SK-N-MC (cell line): ENCODE measurements at regions not wholly inside any gene's neighbourhood (a gene's known extent, or its start where the extent isn't known, plus 50 kb on each side); places are given as distances from the start of the nearest gene placed in this dataset.

Source experiments
- DNase-seq: peaks from one replicate; pipeline ENCODE4 v3.0.0-alpha.2; 2011; ENCODE audit warnings: low read depth, low spot score
- H3K27ac ChIP-seq: fragments of 200-600 bp; sonication (generic); 2 replicates; pipeline ENCODE4 v1.5.1; 2016; ENCODE audit warnings: mixed run types
- H3K36me3 ChIP-seq: fragments of 200-600 bp; sonication (generic); 2 replicates; pipeline ENCODE4 v1.6.1; 2017; ENCODE audit warnings: antibody characterized with exemption, low read length, mixed read lengths; ENCODE audit not compliant: insufficient read depth
- H3K4me3 ChIP-seq: fragments of 200-600 bp; sonication (generic); 2 replicates; pipeline ENCODE4 v1.5.1; 2016
- H3K9ac ChIP-seq: fragments of 200-600 bp; sonication (generic); 2 replicates; pipeline ENCODE4 v1.8.0; 2017; ENCODE audit warnings: mixed run types, mixed read lengths; ENCODE audit not compliant: insufficient read length
- H3K9me3 ChIP-seq: fragments of 200-600 bp; sonication (generic); 2 replicates; pipeline ENCODE4 v1.6.1; 2017; ENCODE audit warnings: low read depth, mild to moderate bottlenecking, antibody characterized with exemption, low read length, moderate library complexity, mixed read lengths
- EZH2 ChIP-seq: fragments of 200-600 bp; sonication (generic); IDR thresholded peaks from one replicate; pipeline ENCODE4 v1.6.1; 2017; ENCODE audit warnings: antibody characterized with exemption
- FOXP2 ChIP-seq: optimal IDR thresholded peaks from 2 replicates; pipeline ENCODE3; 2011; ENCODE audit warnings: mild to moderate bottlenecking, moderate library complexity; ENCODE audit not compliant: insufficient read depth; ENCODE audit errors: extremely low read length, control extremely low read depth
- POLR2AphosphoS5 ChIP-seq: IDR thresholded peaks from 2 replicates; pipeline ENCODE4 v1.6.1; 2012; ENCODE audit warnings: mild to moderate bottlenecking, low read depth, low read length, borderline replicate concordance

DNA sequence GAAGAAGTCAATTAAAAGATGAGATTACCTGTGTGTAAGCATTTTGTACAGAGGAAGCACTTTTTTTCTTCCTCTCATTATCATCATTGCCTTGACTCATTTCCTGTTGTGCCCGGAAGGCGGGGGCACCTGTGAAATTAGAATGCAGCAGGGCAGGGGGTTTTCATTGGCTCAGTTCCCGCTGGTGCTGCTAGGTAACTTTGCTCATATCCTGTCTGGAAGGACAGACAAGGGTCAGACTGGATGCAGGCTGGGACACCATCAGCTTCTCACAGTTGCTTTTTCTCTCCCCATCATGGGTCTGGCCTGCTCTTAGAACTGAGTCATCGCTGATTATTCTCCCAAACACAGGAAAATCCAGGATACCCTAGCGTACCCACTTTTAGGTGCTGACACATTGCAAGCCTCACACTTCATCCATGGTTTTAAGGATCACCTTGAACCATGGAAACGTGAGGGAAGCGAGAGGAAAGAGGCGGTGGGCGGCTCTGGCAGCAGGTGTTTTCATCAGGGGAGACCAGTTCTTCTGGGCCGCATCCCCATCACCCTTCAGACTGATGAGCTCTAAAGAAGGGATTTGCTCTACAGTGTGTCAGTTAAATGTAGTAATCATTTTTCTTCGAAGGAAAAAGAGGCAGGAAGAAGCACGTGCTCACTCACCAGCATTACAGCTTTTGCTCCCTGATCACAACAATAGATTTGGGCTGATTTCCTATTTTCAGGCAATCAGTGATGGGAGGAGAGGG, 195.7 kb upstream of the SASH1 start:
- no peak for DNase-seq
- no peak overlapping the region for H3K9ac ChIP-seq
- H3K27ac ChIP-seq = no peak overlapping the region
- no peaks in the 10 kb centered on the region for H3K9me3 ChIP-seq
- TF ChIP-seq FOXP2 (no peak), POLR2AphosphoS5 (no peak), EZH2 (no peak)
- no peak overlapping the region for H3K4me3 ChIP-seq
- no peaks in the 10 kb centered on the region for H3K36me3 ChIP-seq

DNA sequence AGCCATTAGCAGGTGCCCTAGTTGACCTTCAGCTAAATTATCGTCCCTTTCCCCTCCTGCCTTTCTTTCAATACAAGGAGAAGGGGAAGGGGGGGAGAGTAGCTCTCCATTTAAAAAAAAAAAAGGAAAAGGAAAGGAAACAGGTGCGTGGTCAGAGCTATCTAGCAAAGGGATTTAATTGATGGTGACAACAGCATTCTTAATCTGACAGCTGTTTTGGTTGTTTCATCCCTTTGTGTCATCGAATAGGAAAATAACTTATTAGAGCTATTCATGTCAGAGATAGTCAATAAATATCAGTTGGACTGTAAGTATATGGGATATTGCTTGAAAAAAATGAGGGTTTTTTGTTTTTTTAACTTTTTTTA, 195.2 kb upstream of the SASH1 start:
- Histone ChIP-seq H3K9ac (no peak overlapping the region), H3K4me3 (no peak overlapping the region), H3K9me3 (no peaks in the 10 kb centered on the region), H3K27ac (no peak overlapping the region), H3K36me3 (no peaks in the 10 kb centered on the region)
- TF ChIP-seq FOXP2 (no peak), EZH2 (no peak)
- no peak for DNase-seq

DNA sequence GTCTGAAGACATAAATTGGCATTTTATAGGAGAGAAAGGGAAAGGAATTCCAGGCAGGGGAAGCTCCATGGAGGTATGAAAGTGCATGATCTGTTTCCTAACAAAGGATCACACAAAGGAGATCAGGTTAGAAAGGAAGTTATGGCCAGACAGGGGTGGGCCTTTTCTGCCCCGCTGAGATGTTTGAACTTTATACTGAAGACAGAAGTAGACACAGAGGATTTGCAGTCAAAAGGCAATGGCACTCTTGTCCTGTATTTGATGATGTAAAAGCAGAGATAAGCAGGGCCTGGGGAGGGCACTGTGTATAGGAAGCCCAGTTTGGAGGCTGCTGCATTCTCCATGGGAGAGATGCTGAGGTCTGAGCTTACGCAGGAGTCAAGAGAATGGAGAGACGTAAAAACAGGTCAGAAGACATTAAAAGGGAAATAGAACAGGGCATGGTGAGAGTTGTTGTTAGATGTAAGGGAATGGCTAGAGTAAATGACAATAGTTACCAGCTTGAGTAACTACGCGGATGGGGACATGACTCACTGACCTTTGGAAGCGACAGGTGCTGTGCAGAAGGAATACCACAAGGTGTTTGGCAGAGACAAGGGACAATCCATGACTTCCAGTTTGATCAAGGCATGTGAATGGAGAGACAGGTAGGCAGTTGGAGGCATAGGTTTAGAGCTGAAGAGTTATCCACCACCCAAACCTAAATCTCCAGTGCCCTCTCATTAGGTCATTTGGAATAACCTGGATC, 190.6 kb upstream of the SASH1 start:
- no peaks in the 10 kb centered on the region for H3K36me3 ChIP-seq
- H3K9me3 ChIP-seq = no peaks in the 10 kb centered on the region
- H3K27ac ChIP-seq = no peak overlapping the region
- no peak overlapping the region for H3K9ac ChIP-seq
- H3K4me3 ChIP-seq = no peak overlapping the region
- TF ChIP-seq FOXP2 (no peak), POLR2AphosphoS5 (no peak), EZH2 (no peak)
- no peak for DNase-seq

DNA sequence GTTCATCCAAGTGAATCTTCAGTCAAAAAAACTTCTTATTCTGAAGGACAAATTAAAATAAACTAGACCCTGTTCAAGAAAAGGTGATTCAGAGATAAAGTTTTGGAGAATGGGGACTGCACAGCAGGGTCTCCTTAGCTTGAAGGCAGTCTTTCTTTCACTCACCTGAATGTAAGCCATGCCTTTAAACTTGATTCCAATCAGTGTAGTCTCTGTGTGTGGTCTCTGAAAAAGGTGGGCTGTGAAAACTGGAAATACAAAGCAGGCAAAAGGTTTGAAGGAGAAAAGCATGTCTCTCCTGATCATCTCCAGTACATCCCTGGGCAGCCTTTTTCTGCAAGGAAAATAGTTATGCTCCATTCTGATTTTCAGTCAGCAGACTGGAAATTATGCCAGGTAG, 188.0 kb upstream of the SASH1 start:
- no peak overlapping the region for H3K9ac ChIP-seq
- H3K4me3 ChIP-seq = no peak overlapping the region
- no peaks in the 10 kb centered on the region for H3K9me3 ChIP-seq
- H3K36me3 ChIP-seq = no peaks in the 10 kb centered on the region
- no peak for TF ChIP-seq FOXP2
- no peak for TF ChIP-seq POLR2AphosphoS5
- TF ChIP-seq EZH2 = no peak
- no peak overlapping the region for H3K27ac ChIP-seq
- no peak for DNase-seq

DNA sequence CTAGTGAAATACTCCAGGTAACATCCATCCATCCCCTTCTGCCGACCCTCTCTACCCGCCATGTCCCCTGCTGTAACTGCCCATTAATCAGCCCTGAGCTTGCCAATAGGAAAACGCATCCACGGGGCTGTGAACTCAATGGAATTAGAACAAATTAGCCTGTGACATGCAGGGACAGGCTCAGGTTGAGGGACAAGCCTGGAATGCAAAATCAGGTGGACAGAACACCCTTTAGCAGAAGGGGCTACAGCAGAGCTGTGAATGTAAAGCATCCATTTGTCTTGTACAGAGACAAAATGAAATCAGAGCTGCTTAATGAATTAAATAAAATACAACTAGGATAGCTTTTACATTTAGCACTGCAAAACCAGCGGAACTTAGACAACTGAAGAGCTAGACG, 187.3 kb upstream of the SASH1 start:
- no peak for TF ChIP-seq FOXP2
- TF ChIP-seq POLR2AphosphoS5 = no peak
- TF ChIP-seq EZH2 = no peak
- Histone ChIP-seq H3K9ac (no peak overlapping the region), H3K9me3 (no peaks in the 10 kb centered on the region), H3K27ac (no peak overlapping the region), H3K36me3 (no peaks in the 10 kb centered on the region), H3K4me3 (no peak overlapping the region)
- DNase-seq = no peak

DNA sequence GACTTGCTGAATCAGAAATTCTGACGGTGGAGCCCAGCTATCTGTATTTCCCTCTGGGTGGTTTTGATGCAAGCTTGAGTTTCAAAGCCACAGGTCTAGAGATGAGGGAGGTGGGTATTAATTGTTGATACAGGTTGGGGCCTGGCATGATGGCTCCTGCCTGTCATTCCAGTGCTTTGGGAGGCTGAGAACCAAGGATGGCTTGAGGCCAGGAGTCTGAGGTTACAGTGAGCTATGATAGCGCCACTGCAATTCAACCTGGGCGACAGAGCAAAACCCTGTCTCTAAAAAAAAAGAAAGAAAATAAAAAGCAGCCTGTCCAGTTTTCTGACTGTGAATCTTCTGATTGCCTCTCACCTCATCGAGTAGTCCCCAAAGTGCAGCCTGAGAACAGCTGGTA, 184.8 kb upstream of the SASH1 start:
- H3K9ac ChIP-seq = no peak overlapping the region
- DNase-seq = no peak
- TF ChIP-seq EZH2 = no peak
- no peak for TF ChIP-seq FOXP2
- no peaks in the 10 kb centered on the region for H3K9me3 ChIP-seq
- no peak overlapping the region for H3K4me3 ChIP-seq
- no peaks in the 10 kb centered on the region for H3K36me3 ChIP-seq
- no peak overlapping the region for H3K27ac ChIP-seq

DNA sequence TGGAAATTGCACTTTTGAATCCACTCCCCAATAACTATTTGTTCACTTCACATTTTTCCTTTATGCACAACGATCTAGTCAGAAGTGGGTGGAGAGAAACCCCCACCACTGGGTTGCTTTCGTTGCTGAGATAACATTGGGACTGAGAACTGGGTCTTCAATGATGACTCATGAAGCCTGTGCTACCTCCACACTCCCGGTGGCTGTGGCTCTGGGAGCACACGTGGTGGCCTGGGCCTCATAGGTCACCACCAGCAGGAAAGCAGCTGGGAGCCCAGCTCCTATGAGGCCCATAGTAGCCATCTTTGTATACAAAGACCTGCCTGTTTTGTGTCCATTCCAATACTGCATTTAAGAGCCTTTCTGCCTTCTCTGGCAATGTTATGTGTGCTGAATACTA, 178.0 kb upstream of the SASH1 start:
- Histone ChIP-seq H3K4me3 (no peak overlapping the region), H3K36me3 (no peaks in the 10 kb centered on the region), H3K9ac (no peak overlapping the region), H3K27ac (no peak overlapping the region), H3K9me3 (no peaks in the 10 kb centered on the region)
- DNase-seq = no peak
- TF ChIP-seq EZH2 (no peak), FOXP2 (no peak), POLR2AphosphoS5 (no peak)

DNA sequence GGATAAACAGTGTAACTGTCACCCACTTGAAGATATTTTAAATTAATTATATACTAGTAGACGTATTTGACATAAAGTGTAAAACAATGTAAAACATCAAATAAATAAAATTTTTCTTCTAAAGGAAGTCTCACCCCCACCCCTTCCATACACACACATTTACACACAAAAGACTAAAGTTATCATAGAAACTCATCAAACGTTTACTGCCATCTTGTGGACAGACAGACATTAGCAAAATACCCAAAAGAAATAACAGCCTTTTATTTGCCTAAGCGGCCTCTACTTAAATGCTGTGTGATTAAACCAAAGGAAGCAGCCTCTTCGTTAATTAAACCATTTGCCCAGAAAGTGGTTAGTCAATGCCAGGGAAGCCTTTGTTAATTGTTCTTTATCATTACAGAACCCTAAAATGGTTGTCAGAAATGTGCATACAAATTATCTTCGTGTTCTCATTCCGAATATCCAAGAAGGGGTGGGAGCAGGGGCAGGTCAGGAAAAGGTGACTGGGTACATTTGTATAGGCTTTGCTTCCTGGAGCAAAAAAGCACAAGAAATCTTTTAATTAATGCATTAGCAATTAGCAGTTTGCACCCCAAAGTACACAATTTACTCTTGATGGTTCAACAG, 176.2 kb upstream of the SASH1 start:
- Histone ChIP-seq H3K9ac (no peak overlapping the region), H3K27ac (no peak overlapping the region), H3K36me3 (no peaks in the 10 kb centered on the region)

More for the DNA sequence above, 176.2 kb upstream of the SASH1 start:
- TF ChIP-seq FOXP2 (no peak), EZH2 (no peak), POLR2AphosphoS5 (no peak)
- peak; percentile 39 for DNase-seq
- Histone ChIP-seq H3K9me3 (no peaks in the 10 kb centered on the region), H3K4me3 (no peak overlapping the region)
